ENCODE measurements at regions not wholly inside any gene's neighbourhood (a gene's known extent, or its start where the extent isn't known, plus 50 kb on each side); places are given as distances from the start of the nearest gene placed in this dataset.

- no peak for TF ChIP-seq EZH2 (IDR thresholded peaks at IDR 0.05; ENCODE audit: borderline replicate concordance, low read length)
- no peak for TF ChIP-seq CTCF (IDR thresholded peaks at IDR 0.05; ENCODE audit: low read length)
Observed at GRCh38 chr1:2879026-2879425, 77.5 kb upstream of the TTC34 start.

All from OCI-LY1 (cell line).